ENCODE measurements at regions not wholly inside any gene's neighbourhood (a gene's known extent, or its start where the extent isn't known, plus 50 kb on each side); places are given as distances from the start of the nearest gene placed in this dataset.

GRCh38 chr5:53392073-53392472 lies 88.4 kb upstream of the FST start:
- H3K9me3 ChIP-seq (ENCODE audit: low read length) = 0 out of 2 replicates have a peak, but pooled peaks cover 4% of the 10 kb centered on the region
- H3K4me2 ChIP-seq (ENCODE audit: low read length) = no peak overlapping the region
- no peaks in the 10 kb centered on the region for H3K79me2 ChIP-seq (ENCODE audit: insufficient read depth, low read length)
- no peaks in the 10 kb centered on the region for H3K9me2 ChIP-seq (ENCODE audit: low read depth, low read length)
- no peaks in the 10 kb centered on the region for H3K36me3 ChIP-seq (ENCODE audit: insufficient read depth, low read length)
- no peaks in the 10 kb centered on the region for H3K4me1 ChIP-seq (ENCODE audit: insufficient read depth, low read length, severe bottlenecking)
- no peaks in the 10 kb centered on the region for H3K27me3 ChIP-seq (ENCODE audit: insufficient read depth, low read length)
- no peak overlapping the region for H3K4me3 ChIP-seq (ENCODE audit: low read depth, low read length, poor library complexity, severe bottlenecking)
- no peak overlapping the region for H3K9ac ChIP-seq (ENCODE audit: low read length)
- no peak overlapping the region for H3K27ac ChIP-seq (ENCODE audit: low read depth, low read length, poor library complexity, severe bottlenecking)
- no peak overlapping the region for H2AFZ ChIP-seq (ENCODE audit: low read length)
- TF ChIP-seq CTCF (IDR thresholded peaks at IDR 0.05; ENCODE audit: low read length) = no peak
- TF ChIP-seq EZH2 (IDR thresholded peaks at IDR 0.05; ENCODE audit: borderline replicate concordance, low read length) = no peak
- no peaks in the 10 kb centered on the region for H3F3A ChIP-seq (ENCODE audit: insufficient read depth, low read length)
- H4K20me1 ChIP-seq (ENCODE audit: insufficient read depth, low read length) = no peaks in the 10 kb centered on the region

GRCh38 chr5:53394808-53395207 lies 85.6 kb upstream of the FST start:
- TF ChIP-seq EZH2 (IDR thresholded peaks at IDR 0.05; ENCODE audit: borderline replicate concordance, low read length) (no peak), CTCF (IDR thresholded peaks at IDR 0.05; ENCODE audit: low read length) (no peak)
- H4K20me1 ChIP-seq (ENCODE audit: insufficient read depth, low read length) = no peaks in the 10 kb centered on the region
- H3K9me2 ChIP-seq (ENCODE audit: low read depth, low read length) = no peaks in the 10 kb centered on the region
- no peaks in the 10 kb centered on the region for H3K4me1 ChIP-seq (ENCODE audit: insufficient read depth, low read length, severe bottlenecking)
- H2AFZ ChIP-seq (ENCODE audit: low read length) = no peak overlapping the region
- no peaks in the 10 kb centered on the region for H3K36me3 ChIP-seq (ENCODE audit: insufficient read depth, low read length)
- H3K9me3 ChIP-seq (ENCODE audit: low read length) = no peaks in the 10 kb centered on the region
- H3K9ac ChIP-seq (ENCODE audit: low read length) = no peak overlapping the region
- no peak overlapping the region for H3K27ac ChIP-seq (ENCODE audit: low read depth, low read length, poor library complexity, severe bottlenecking)
- H3K4me3 ChIP-seq (ENCODE audit: low read depth, low read length, poor library complexity, severe bottlenecking) = no peak overlapping the region
- H3K79me2 ChIP-seq (ENCODE audit: insufficient read depth, low read length) = no peaks in the 10 kb centered on the region
- H3F3A ChIP-seq (ENCODE audit: insufficient read depth, low read length) = no peaks in the 10 kb centered on the region
- H3K27me3 ChIP-seq (ENCODE audit: insufficient read depth, low read length) = no peaks in the 10 kb centered on the region
- no peak overlapping the region for H3K4me2 ChIP-seq (ENCODE audit: low read length)

- Histone ChIP-seq H3K9me3 (ENCODE audit: low read length) (no peaks in the 10 kb centered on the region), H3K9me2 (ENCODE audit: low read depth, low read length) (no peaks in the 10 kb centered on the region), H3K36me3 (ENCODE audit: insufficient read depth, low read length) (no peaks in the 10 kb centered on the region), H3K4me2 (ENCODE audit: low read length) (no peak overlapping the region), H2AFZ (ENCODE audit: low read length) (no peak overlapping the region), H3K4me3 (ENCODE audit: low read depth, low read length, poor library complexity, severe bottlenecking) (no peak overlapping the region), H4K20me1 (ENCODE audit: insufficient read depth, low read length) (no peaks in the 10 kb centered on the region), H3K4me1 (ENCODE audit: insufficient read depth, low read length, severe bottlenecking) (no peaks in the 10 kb centered on the region), H3K9ac (ENCODE audit: low read length) (no peak overlapping the region), H3K27me3 (ENCODE audit: insufficient read depth, low read length) (no peaks in the 10 kb centered on the region), H3K79me2 (ENCODE audit: insufficient read depth, low read length) (no peaks in the 10 kb centered on the region), H3F3A (ENCODE audit: insufficient read depth, low read length) (no peaks in the 10 kb centered on the region), H3K27ac (ENCODE audit: low read depth, low read length, poor library complexity, severe bottlenecking) (no peak overlapping the region)
- TF ChIP-seq EZH2 (IDR thresholded peaks at IDR 0.05; ENCODE audit: borderline replicate concordance, low read length) = no peak
- TF ChIP-seq CTCF (IDR thresholded peaks at IDR 0.05; ENCODE audit: low read length) = no peak
These were observed 83.2 kb upstream of the FST start for GRCh38 chr5:53397141-53397757.
